ENCODE measurements at regions not wholly inside any gene's neighbourhood (a gene's known extent, or its start where the extent isn't known, plus 50 kb on each side); places are given as distances from the start of the nearest gene placed in this dataset.

GRCh38 chr6:126477678-126478077, 137.8 kb downstream of the CENPW start:
- H3K27me3 ChIP-seq (ENCODE audit: insufficient read depth, low read length, poor library complexity, severe bottlenecking) = no peaks in the 10 kb centered on the region
- no peaks in the 10 kb centered on the region for H3F3A ChIP-seq (ENCODE audit: low read depth)
- no peaks in the 10 kb centered on the region for H3K4me1 ChIP-seq (ENCODE audit: insufficient read depth, low read length, poor library complexity, severe bottlenecking)
- H2AFZ ChIP-seq (ENCODE audit: low read length) = no peak overlapping the region
- H3K9me3 ChIP-seq (ENCODE audit: insufficient read depth, low read depth, low read length) = no peaks in the 10 kb centered on the region
- H3K9ac ChIP-seq (ENCODE audit: low read depth, low read length, poor library complexity, severe bottlenecking) = no peak overlapping the region
- H3K4me3 ChIP-seq (ENCODE audit: low read length, poor library complexity, severe bottlenecking) = no peak overlapping the region
- TF ChIP-seq CTCF (conservative IDR thresholded peaks at IDR 0.05; ENCODE audit: low read length) = no peak
- no peak for TF ChIP-seq EZH2phosphoT487 (IDR thresholded peaks at IDR 0.05; ENCODE audit: borderline replicate concordance)
- no peaks in the 10 kb centered on the region for H3K36me3 ChIP-seq (ENCODE audit: insufficient read depth, low read length)
- H3K79me2 ChIP-seq (ENCODE audit: insufficient read depth, low read length) = no peaks in the 10 kb centered on the region
- no peak overlapping the region for H3K4me2 ChIP-seq (ENCODE audit: low read depth, low read length, poor library complexity, severe bottlenecking)
- H4K20me1 ChIP-seq (ENCODE audit: insufficient read depth, low read length, poor library complexity, severe bottlenecking) = no peaks in the 10 kb centered on the region
- no peaks in the 10 kb centered on the region for H3K9me2 ChIP-seq (replicated peaks; ENCODE audit: low read depth, low read length)

GRCh38 chr6:126480268-126480667, 140.4 kb downstream of the CENPW start:
- no peaks in the 10 kb centered on the region for H3K9me3 ChIP-seq (ENCODE audit: insufficient read depth, low read depth, low read length)
- no peak for TF ChIP-seq CTCF (conservative IDR thresholded peaks at IDR 0.05; ENCODE audit: low read length)
- no peak for TF ChIP-seq EZH2phosphoT487 (IDR thresholded peaks at IDR 0.05; ENCODE audit: borderline replicate concordance)
- H3K4me1 ChIP-seq (ENCODE audit: insufficient read depth, low read length, poor library complexity, severe bottlenecking) = no peaks in the 10 kb centered on the region
- no peaks in the 10 kb centered on the region for H4K20me1 ChIP-seq (ENCODE audit: insufficient read depth, low read length, poor library complexity, severe bottlenecking)
- H3K36me3 ChIP-seq (ENCODE audit: insufficient read depth, low read length) = no peaks in the 10 kb centered on the region
- no peaks in the 10 kb centered on the region for H3K27me3 ChIP-seq (ENCODE audit: insufficient read depth, low read length, poor library complexity, severe bottlenecking)
- H3K9me2 ChIP-seq (replicated peaks; ENCODE audit: low read depth, low read length) = no peaks in the 10 kb centered on the region
- H3K4me2 ChIP-seq (ENCODE audit: low read depth, low read length, poor library complexity, severe bottlenecking) = no peak overlapping the region
- no peaks in the 10 kb centered on the region for H3K79me2 ChIP-seq (ENCODE audit: insufficient read depth, low read length)
- no peak overlapping the region for H3K4me3 ChIP-seq (ENCODE audit: low read length, poor library complexity, severe bottlenecking)
- no peak overlapping the region for H2AFZ ChIP-seq (ENCODE audit: low read length)
- H3K9ac ChIP-seq (ENCODE audit: low read depth, low read length, poor library complexity, severe bottlenecking) = no peak overlapping the region
- H3F3A ChIP-seq (ENCODE audit: low read depth) = no peaks in the 10 kb centered on the region

GRCh38 chr6:126481319-126481718, 141.4 kb downstream of the CENPW start:
- Histone ChIP-seq H3K4me2 (ENCODE audit: low read depth, low read length, poor library complexity, severe bottlenecking) (no peak overlapping the region), H3K9ac (ENCODE audit: low read depth, low read length, poor library complexity, severe bottlenecking) (no peak overlapping the region), H3K4me1 (ENCODE audit: insufficient read depth, low read length, poor library complexity, severe bottlenecking) (no peaks in the 10 kb centered on the region), H3K4me3 (ENCODE audit: low read length, poor library complexity, severe bottlenecking) (no peak overlapping the region), H3K79me2 (ENCODE audit: insufficient read depth, low read length) (no peaks in the 10 kb centered on the region), H4K20me1 (ENCODE audit: insufficient read depth, low read length, poor library complexity, severe bottlenecking) (no peaks in the 10 kb centered on the region), H3K27me3 (ENCODE audit: insufficient read depth, low read length, poor library complexity, severe bottlenecking) (no peaks in the 10 kb centered on the region), H3K9me3 (ENCODE audit: insufficient read depth, low read depth, low read length) (no peaks in the 10 kb centered on the region), H2AFZ (ENCODE audit: low read length) (no peak overlapping the region), H3K36me3 (ENCODE audit: insufficient read depth, low read length) (no peaks in the 10 kb centered on the region), H3K9me2 (replicated peaks; ENCODE audit: low read depth, low read length) (no peaks in the 10 kb centered on the region), H3F3A (ENCODE audit: low read depth) (no peaks in the 10 kb centered on the region)
- TF ChIP-seq CTCF (conservative IDR thresholded peaks at IDR 0.05; ENCODE audit: low read length) = no peak
- no peak for TF ChIP-seq EZH2phosphoT487 (IDR thresholded peaks at IDR 0.05; ENCODE audit: borderline replicate concordance)
